H1 (cell line): ENCODE measurements at regions not wholly inside any gene's neighbourhood (a gene's known extent, or its start where the extent isn't known, plus 50 kb on each side); places are given as distances from the start of the nearest gene placed in this dataset.

Experiments
- CBX5 ChIP-seq: fragments of 300-800, 300-1000 bp; sonication (generic); IDR thresholded peaks from 2 replicates; pipeline ENCODE4 v1.7.1; 2016; ENCODE audit warnings: antibody characterized with exemption, low read length, low read depth
- CHD1 ChIP-seq: IDR thresholded peaks from 2 replicates; pipeline ENCODE4 v1.6.1; 2012; ENCODE audit warnings: low read depth, low read length, improper control_type of control experiment
- SP2 ChIP-seq: IDR thresholded peaks from 2 replicates; pipeline ENCODE4 v1.6.1; 2012; ENCODE audit warnings: mild to moderate bottlenecking, low read length, inconsistent platforms
- TAF7 ChIP-seq: optimal IDR thresholded peaks from 2 replicates; pipeline ENCODE3; 2011; ENCODE audit warnings: low read depth, mild to moderate bottlenecking, inconsistent platforms, low read length, moderate library complexity, borderline replicate concordance
- YY1 ChIP-seq: IDR thresholded peaks from 2 replicates; pipeline ENCODE4 v1.6.1; 2011; ENCODE audit warnings: low read depth, mild to moderate bottlenecking, low read length

GRCh38 chr1:4595341-4596225 lies 58.8 kb upstream of the AJAP1 start (continued):
- TF ChIP-seq CHD1, result no peak
- no peak for TF ChIP-seq YY1
- TF ChIP-seq SP2, result no peak
- TF ChIP-seq TAF7, result no peak
- no peak for TF ChIP-seq CBX5
